ENCODE measurements at regions not wholly inside any gene's neighbourhood (a gene's known extent, or its start where the extent isn't known, plus 50 kb on each side); places are given as distances from the start of the nearest gene placed in this dataset.

DNA sequence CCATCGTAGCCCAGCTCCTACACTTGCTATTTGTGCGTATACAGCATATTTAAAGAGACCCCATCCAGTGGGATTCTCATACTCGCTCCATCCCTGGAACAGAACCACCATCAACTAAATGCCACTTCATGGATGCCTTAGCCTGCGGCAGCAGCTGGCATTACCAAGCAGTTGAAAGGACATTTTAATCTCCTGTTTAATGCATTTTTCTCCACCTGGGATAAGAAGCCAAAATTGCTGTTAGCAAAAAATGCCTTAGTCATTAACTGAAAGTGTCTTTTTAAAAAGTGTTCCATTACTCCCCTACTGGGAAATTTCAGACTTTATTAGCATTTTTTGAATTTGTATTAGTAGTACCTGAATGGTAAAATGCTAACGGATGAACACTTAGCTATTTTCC lies 662.6 kb upstream of the MEF2C start:
- TF ChIP-seq, protein P1, sequence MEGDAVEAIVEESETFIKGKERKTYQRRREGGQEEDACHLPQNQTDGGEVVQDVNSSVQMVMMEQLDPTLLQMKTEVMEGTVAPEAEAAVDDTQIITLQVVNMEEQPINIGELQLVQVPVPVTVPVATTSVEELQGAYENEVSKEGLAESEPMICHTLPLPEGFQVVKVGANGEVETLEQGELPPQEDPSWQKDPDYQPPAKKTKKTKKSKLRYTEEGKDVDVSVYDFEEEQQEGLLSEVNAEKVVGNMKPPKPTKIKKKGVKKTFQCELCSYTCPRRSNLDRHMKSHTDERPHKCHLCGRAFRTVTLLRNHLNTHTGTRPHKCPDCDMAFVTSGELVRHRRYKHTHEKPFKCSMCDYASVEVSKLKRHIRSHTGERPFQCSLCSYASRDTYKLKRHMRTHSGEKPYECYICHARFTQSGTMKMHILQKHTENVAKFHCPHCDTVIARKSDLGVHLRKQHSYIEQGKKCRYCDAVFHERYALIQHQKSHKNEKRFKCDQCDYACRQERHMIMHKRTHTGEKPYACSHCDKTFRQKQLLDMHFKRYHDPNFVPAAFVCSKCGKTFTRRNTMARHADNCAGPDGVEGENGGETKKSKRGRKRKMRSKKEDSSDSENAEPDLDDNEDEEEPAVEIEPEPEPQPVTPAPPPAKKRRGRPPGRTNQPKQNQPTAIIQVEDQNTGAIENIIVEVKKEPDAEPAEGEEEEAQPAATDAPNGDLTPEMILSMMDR (IDR thresholded peaks at IDR 0.05; ENCODE audit: poor library complexity): no peak
- no peak for TF ChIP-seq EZH2 (IDR thresholded peaks at IDR 0.05; ENCODE audit: borderline replicate concordance)
